ENCODE measurements at regions not wholly inside any gene's neighbourhood (a gene's known extent, or its start where the extent isn't known, plus 50 kb on each side); places are given as distances from the start of the nearest gene placed in this dataset.
"Not testable (repeated sequence)": the region's sequence is repeated elsewhere in the genome, so short reads cannot be mapped to it uniquely, and the experiment has no call there.

GRCh38 chr14:21915826-21916225 is 242.2 kb upstream of the OR4E1 start:
- ChIA-PET CTCF (no interaction called here), POLR2A (no interaction called here)
- no peak for TF ChIP-seq HDGF (IDR thresholded peaks at IDR 0.05; ENCODE audit: borderline replicate concordance)
- no peak for TF ChIP-seq SP1 (IDR thresholded peaks at IDR 0.05)
- TF ChIP-seq L3MBTL2 (conservative IDR thresholded peaks at IDR 0.05) = no peak
- TF ChIP-seq FOXA1 (IDR thresholded peaks at IDR 0.05) = no peak
- no peak for TF ChIP-seq BHLHE40 (IDR thresholded peaks at IDR 0.05; ENCODE audit: borderline replicate concordance)
- no peak for TF ChIP-seq TARDBP (IDR thresholded peaks at IDR 0.05)
- no peak for DNase-seq (ENCODE audit: extremely low spot score)

GRCh38 chr14:21913759-21914158 is 240.1 kb upstream of the OR4E1 start:
- ChIA-PET CTCF (interaction anchor here (0.6 to 2.0 kb wide), 13 partner anchors 9 to 391 kb away, joined by 3 to 11 read pairs (median 4); no protein-coding TSS in a partner anchor), POLR2A (no interaction called here)
- TF ChIP-seq ARNT (IDR thresholded peaks at IDR 0.05) (no peak), L3MBTL2 (conservative IDR thresholded peaks at IDR 0.05) (no peak), SP1 (IDR thresholded peaks at IDR 0.05) (no peak), FOXA1 (IDR thresholded peaks at IDR 0.05) (no peak), PKNOX1 (IDR thresholded peaks at IDR 0.05) (no peak), SUZ12 (IDR thresholded peaks at IDR 0.05) (no peak), FOXK2 (IDR thresholded peaks at IDR 0.05) (no peak), TARDBP (IDR thresholded peaks at IDR 0.05) (no peak), LEF1 (IDR thresholded peaks at IDR 0.05; ENCODE audit: borderline replicate concordance) (no peak), NFRKB (IDR thresholded peaks at IDR 0.05) (no peak), BHLHE40 (IDR thresholded peaks at IDR 0.05; ENCODE audit: borderline replicate concordance) (no peak), ZNF384 (IDR thresholded peaks at IDR 0.05) (no peak), ELF4 (IDR thresholded peaks at IDR 0.05) (no peak), FOXM1 (IDR thresholded peaks at IDR 0.05; ENCODE audit: borderline replicate concordance) (no peak), CTBP1 (IDR thresholded peaks at IDR 0.05; ENCODE audit: borderline replicate concordance) (no peak), HDGF (IDR thresholded peaks at IDR 0.05; ENCODE audit: borderline replicate concordance) (no peak)
- DNase-seq (ENCODE audit: extremely low spot score) = peak; percentile 66

- TF ChIP-seq HDGF (IDR thresholded peaks at IDR 0.05; ENCODE audit: borderline replicate concordance) (no peak), SUZ12 (IDR thresholded peaks at IDR 0.05) (no peak), ZNF384 (IDR thresholded peaks at IDR 0.05) (no peak), FOXK2 (IDR thresholded peaks at IDR 0.05) (no peak), BHLHE40 (IDR thresholded peaks at IDR 0.05; ENCODE audit: borderline replicate concordance) (no peak), FOXM1 (IDR thresholded peaks at IDR 0.05; ENCODE audit: borderline replicate concordance) (no peak), FOXA1 (IDR thresholded peaks at IDR 0.05) (no peak), L3MBTL2 (conservative IDR thresholded peaks at IDR 0.05) (no peak), TARDBP (IDR thresholded peaks at IDR 0.05) (no peak), ELF4 (IDR thresholded peaks at IDR 0.05) (no peak), PKNOX1 (IDR thresholded peaks at IDR 0.05) (no peak), NFRKB (IDR thresholded peaks at IDR 0.05) (no peak), ARNT (IDR thresholded peaks at IDR 0.05) (no peak)
- CTCF ChIA-PET = no interaction called here
- DNase-seq (ENCODE audit: extremely low spot score) = no peak
- POLR2A ChIA-PET = no interaction called here
These were observed 238.7 kb upstream of the OR4E1 start for GRCh38 chr14:21912367-21912766.

DNA sequence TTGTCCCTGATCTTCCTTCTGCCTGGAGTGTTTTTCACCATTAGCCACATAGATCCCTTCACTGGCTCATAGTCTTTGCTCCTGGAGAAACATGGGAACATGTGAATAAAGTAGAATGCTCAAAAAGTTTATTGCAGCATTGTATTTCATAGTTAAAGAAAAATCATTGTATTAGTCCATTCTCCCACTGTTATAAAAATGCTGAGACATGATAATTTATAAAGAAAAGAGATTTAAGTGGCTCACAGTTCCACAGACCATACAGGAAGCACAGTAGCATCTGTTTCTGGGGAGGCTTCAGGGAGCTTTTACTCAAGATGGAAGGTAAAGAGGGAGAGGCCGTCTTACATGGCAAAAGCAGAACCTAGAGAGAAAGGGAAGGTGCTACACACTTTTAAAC is 238.3 kb upstream of the OR4E1 start:
- POLR2A ChIA-PET = no interaction called here
- CTCF ChIA-PET = no interaction called here

GRCh38 chr14:21910260-21910659 is 236.6 kb upstream of the OR4E1 start:
- TF ChIP-seq NFRKB (IDR thresholded peaks at IDR 0.05) (no peak), LEF1 (IDR thresholded peaks at IDR 0.05; ENCODE audit: borderline replicate concordance) (no peak), HDGF (IDR thresholded peaks at IDR 0.05; ENCODE audit: borderline replicate concordance) (no peak), SP1 (IDR thresholded peaks at IDR 0.05) (no peak), TARDBP (IDR thresholded peaks at IDR 0.05) (no peak), CTBP1 (IDR thresholded peaks at IDR 0.05; ENCODE audit: borderline replicate concordance) (no peak), FOXK2 (IDR thresholded peaks at IDR 0.05) (no peak)
- CTCF ChIA-PET = interaction anchor here (0.7 kb wide), 1 partner anchor 8 kb away, joined by 3 read pairs; no protein-coding TSS in a partner anchor

More for the DNA sequence above, 238.3 kb upstream of the OR4E1 start:
- TF ChIP-seq L3MBTL2 (conservative IDR thresholded peaks at IDR 0.05) (no peak), LEF1 (IDR thresholded peaks at IDR 0.05; ENCODE audit: borderline replicate concordance) (no peak), PKNOX1 (IDR thresholded peaks at IDR 0.05) (no peak), ELF4 (IDR thresholded peaks at IDR 0.05) (no peak), SP1 (IDR thresholded peaks at IDR 0.05) (no peak), TARDBP (IDR thresholded peaks at IDR 0.05) (no peak), BHLHE40 (IDR thresholded peaks at IDR 0.05; ENCODE audit: borderline replicate concordance) (no peak), FOXA1 (IDR thresholded peaks at IDR 0.05) (no peak), SUZ12 (IDR thresholded peaks at IDR 0.05) (no peak), FOXK2 (IDR thresholded peaks at IDR 0.05) (no peak), NFRKB (IDR thresholded peaks at IDR 0.05) (no peak)
- no peak for DNase-seq (ENCODE audit: extremely low spot score)

DNA sequence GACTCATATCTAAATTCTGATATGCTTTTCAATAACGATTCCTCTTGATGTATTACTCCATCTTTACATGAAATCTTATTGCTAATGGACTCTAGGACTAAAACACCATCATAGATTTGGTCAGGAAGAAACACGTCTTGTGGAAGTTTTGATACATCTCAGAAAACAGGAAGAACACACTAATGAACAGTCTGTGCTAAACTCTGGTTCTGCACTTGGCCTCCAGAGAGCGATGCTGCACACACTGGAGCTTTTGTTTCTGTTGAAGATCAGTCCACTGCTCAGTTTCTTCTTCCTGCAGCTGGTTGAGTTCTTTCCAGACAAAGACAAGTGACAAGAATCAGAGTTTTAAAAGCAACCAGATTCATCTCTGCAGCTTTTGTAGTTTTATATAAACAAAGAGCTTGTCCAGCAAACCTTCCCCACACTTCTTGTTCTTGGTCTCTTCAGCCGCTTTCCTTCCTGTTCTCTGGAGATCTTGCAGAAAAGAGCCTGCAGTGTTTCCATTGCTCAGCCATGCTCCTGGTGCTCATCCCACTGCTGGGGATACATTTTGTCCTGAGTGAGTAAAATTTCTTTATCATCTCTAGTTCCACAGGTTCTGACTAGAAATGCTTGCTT is 229.1 kb upstream of the OR4E1 start:
- DNase-seq (ENCODE audit: extremely low spot score) = no peak
- ChIA-PET POLR2A (no interaction called here), CTCF (no interaction called here)
- TF ChIP-seq FOXK2 (IDR thresholded peaks at IDR 0.05) (no peak), SP1 (IDR thresholded peaks at IDR 0.05) (no peak), SUZ12 (IDR thresholded peaks at IDR 0.05) (no peak), FOXA1 (IDR thresholded peaks at IDR 0.05) (no peak), BHLHE40 (IDR thresholded peaks at IDR 0.05; ENCODE audit: borderline replicate concordance) (no peak), CTBP1 (IDR thresholded peaks at IDR 0.05; ENCODE audit: borderline replicate concordance) (no peak), FOXM1 (IDR thresholded peaks at IDR 0.05; ENCODE audit: borderline replicate concordance) (no peak), ZNF384 (IDR thresholded peaks at IDR 0.05) (no peak), LEF1 (IDR thresholded peaks at IDR 0.05; ENCODE audit: borderline replicate concordance) (no peak), TARDBP (IDR thresholded peaks at IDR 0.05) (no peak), L3MBTL2 (conservative IDR thresholded peaks at IDR 0.05) (no peak), PKNOX1 (IDR thresholded peaks at IDR 0.05) (no peak), ARNT (IDR thresholded peaks at IDR 0.05) (no peak), HDGF (IDR thresholded peaks at IDR 0.05; ENCODE audit: borderline replicate concordance) (no peak), ELF4 (IDR thresholded peaks at IDR 0.05) (no peak), NFRKB (IDR thresholded peaks at IDR 0.05) (no peak)

More at GRCh38 chr14:21910260-21910659, 236.6 kb upstream of the OR4E1 start:
- POLR2A ChIA-PET = no interaction called here
- no peak for DNase-seq (ENCODE audit: extremely low spot score)

DNA sequence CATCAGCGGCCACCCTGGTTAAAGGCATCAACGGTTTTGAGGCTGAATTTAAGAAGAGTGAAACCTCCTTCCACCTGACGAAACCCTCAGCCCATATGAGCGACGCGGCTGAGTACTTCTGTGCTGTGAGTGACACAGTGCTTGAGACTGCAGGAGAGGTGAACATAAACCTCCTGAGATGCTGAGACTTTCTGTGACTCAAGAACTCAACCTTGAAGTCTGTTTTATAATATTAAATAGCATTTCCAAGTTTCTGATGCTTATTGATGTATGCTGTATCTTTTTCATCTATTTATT is 221.2 kb upstream of the OR4E1 start:
- POLR2A ChIA-PET; DNase-seq (ENCODE audit: extremely low spot score): not testable (repeated sequence)
- CTCF ChIA-PET = interaction anchor here (0.8 to 0.9 kb wide), 2 partner anchors 12 to 43 kb away, joined by 3 to 5 read pairs; no protein-coding TSS in a partner anchor

Measured in HEK293T (cell line).